ENCODE measurements at regions not wholly inside any gene's neighbourhood (a gene's known extent, or its start where the extent isn't known, plus 50 kb on each side); places are given as distances from the start of the nearest gene placed in this dataset.
"Not testable (repeated sequence)": the region's sequence is repeated elsewhere in the genome, so short reads cannot be mapped to it uniquely, and the experiment has no call there.

- TF ChIP-seq CTCF (conservative IDR thresholded peaks at IDR 0.05; ENCODE audit: low read depth, low read length), result no peak
- H3K4me3 ChIP-seq (ENCODE audit: low read length), result no peak overlapping the region
- no peak for DNase-seq (ENCODE audit: low read depth)
Measured at GRCh38 chr5:117732264-117732663, 1157.6 kb upstream of the SEMA6A start.

GRCh38 chr5:117731446-117731845, 1156.8 kb upstream of the SEMA6A start:
- no peak for DNase-seq (ENCODE audit: low read depth)
- TF ChIP-seq CTCF (conservative IDR thresholded peaks at IDR 0.05; ENCODE audit: low read depth, low read length), result no peak
- H3K4me3 ChIP-seq (ENCODE audit: low read length), result no peak overlapping the region

- not testable (repeated sequence) for H3K4me3 ChIP-seq (ENCODE audit: low read length); DNase-seq (ENCODE audit: low read depth)
Measured at GRCh38 chr5:117720784-117721183, 1146.2 kb upstream of the SEMA6A start.

GRCh38 chr5:117719413-117719812, 1144.8 kb upstream of the SEMA6A start:
- no peak for DNase-seq (ENCODE audit: low read depth)
- TF ChIP-seq CTCF (conservative IDR thresholded peaks at IDR 0.05; ENCODE audit: low read depth, low read length), result no peak
- H3K4me3 ChIP-seq (ENCODE audit: low read length), result no peak overlapping the region

- H3K4me3 ChIP-seq (ENCODE audit: low read length), result no peak overlapping the region
- no peak for TF ChIP-seq CTCF (conservative IDR thresholded peaks at IDR 0.05; ENCODE audit: low read depth, low read length)
- DNase-seq (ENCODE audit: low read depth), result no peak
Measured at GRCh38 chr5:117713585-117714198, 1139.1 kb upstream of the SEMA6A start.

- H3K4me3 ChIP-seq (ENCODE audit: low read length), result no peak overlapping the region
- DNase-seq (ENCODE audit: low read depth), result no peak
- no peak for TF ChIP-seq CTCF (conservative IDR thresholded peaks at IDR 0.05; ENCODE audit: low read depth, low read length)
Measured at GRCh38 chr5:117701062-117701461, 1126.4 kb upstream of the SEMA6A start.

- TF ChIP-seq CTCF (conservative IDR thresholded peaks at IDR 0.05; ENCODE audit: low read depth, low read length), result no peak
- no peak overlapping the region for H3K4me3 ChIP-seq (ENCODE audit: low read length)
- no peak for DNase-seq (ENCODE audit: low read depth)
Measured at GRCh38 chr5:117692606-117693005, 1118.0 kb upstream of the SEMA6A start.
